ENCODE measurements at regions not wholly inside any gene's neighbourhood (a gene's known extent, or its start where the extent isn't known, plus 50 kb on each side); places are given as distances from the start of the nearest gene placed in this dataset.

GRCh38 chr9:33718987-33719386, 76.4 kb upstream of the PRSS3 start:
- TF ChIP-seq FOXP2 (optimal IDR thresholded peaks at IDR 0.05; ENCODE audit: control extremely low read depth, extremely low read length, insufficient read depth) (no peak), POLR2AphosphoS5 (IDR thresholded peaks at IDR 0.05; ENCODE audit: borderline replicate concordance, low read depth, low read length) (no peak)

All from SK-N-MC (cell line).